Uterus (tissue), 2 donors: ENCODE measurements at regions not wholly inside any gene's neighbourhood (a gene's known extent, or its start where the extent isn't known, plus 50 kb on each side); places are given as distances from the start of the nearest gene placed in this dataset.

Source experiments
- CTCF ChIP-seq, 4 experiments: fragments of 200-600 bp in 2 of 4; fragments of 450-650 bp in 2 of 4; sonication (generic) in 2 of 4; IDR thresholded peaks; one replicate each; pipeline ENCODE4 v1.5.1; 2016 to 2019; ENCODE audit warnings: antibody characterized with exemption in 4 of 4, mild to moderate bottlenecking in 2 of 4, moderate library complexity in 1 of 4
- POLR2A ChIP-seq, 2 donors: fragments of 450-650 bp; IDR thresholded peaks; one replicate each; pipeline ENCODE4 v1.6.1; 2016; ENCODE audit warnings: antibody characterized with exemption in 2 of 2, mild to moderate bottlenecking in 1 of 2, moderate library complexity in 1 of 2

GRCh38 chr9:94183240-94183999, 75.7 kb upstream of the ZNF169 start:
- TF ChIP-seq CTCF (IDR thresholded peaks at IDR 0.05) (no peak), POLR2A (IDR thresholded peaks at IDR 0.05) (no peak)
